Stromal cell of bone marrow (primary cell): ENCODE measurements at regions not wholly inside any gene's neighbourhood (a gene's known extent, or its start where the extent isn't known, plus 50 kb on each side); places are given as distances from the start of the nearest gene placed in this dataset.

ENCODE experiments used
- DNase-seq: peaks from one replicate; pipeline ENCODE4 v3.0.0-alpha.2; 2012; ENCODE audit warnings: low read depth

- DNase-seq, result no peak
Observed at GRCh38 chr5:166320920-166321480, 1970.4 kb upstream of the WWC1 start.

- no peak for DNase-seq
Observed at GRCh38 chr5:166324372-166324771, 1967.1 kb upstream of the WWC1 start.

- no peak for DNase-seq
Observed at GRCh38 chr5:166329149-166329800, 1962.2 kb upstream of the WWC1 start.

- no peak for DNase-seq
Observed at GRCh38 chr5:166330036-166330435, 1961.4 kb upstream of the WWC1 start.

DNA sequence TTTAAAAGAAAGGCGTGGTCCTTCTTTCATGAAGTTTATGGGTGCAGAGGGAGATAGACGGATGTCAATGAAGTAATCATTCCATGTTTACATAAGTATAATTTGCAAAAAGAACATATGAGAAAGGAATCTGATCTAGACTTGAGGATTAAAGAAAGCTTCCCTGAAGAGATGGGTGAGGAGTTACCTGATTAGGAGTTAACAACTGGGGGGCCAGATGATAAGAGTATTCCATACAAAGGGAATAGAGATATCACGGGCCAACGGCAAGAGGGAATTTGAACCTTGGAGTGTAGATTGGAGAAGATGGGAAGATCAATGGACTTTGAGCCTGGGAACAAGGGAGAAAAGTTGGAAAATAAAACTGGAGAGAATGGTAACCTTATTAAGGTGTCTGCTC, 1959.9 kb upstream of the WWC1 start:
- DNase-seq, result no peak

- no peak for DNase-seq
Observed at GRCh38 chr5:166338801-166339200, 1952.6 kb upstream of the WWC1 start.

DNA sequence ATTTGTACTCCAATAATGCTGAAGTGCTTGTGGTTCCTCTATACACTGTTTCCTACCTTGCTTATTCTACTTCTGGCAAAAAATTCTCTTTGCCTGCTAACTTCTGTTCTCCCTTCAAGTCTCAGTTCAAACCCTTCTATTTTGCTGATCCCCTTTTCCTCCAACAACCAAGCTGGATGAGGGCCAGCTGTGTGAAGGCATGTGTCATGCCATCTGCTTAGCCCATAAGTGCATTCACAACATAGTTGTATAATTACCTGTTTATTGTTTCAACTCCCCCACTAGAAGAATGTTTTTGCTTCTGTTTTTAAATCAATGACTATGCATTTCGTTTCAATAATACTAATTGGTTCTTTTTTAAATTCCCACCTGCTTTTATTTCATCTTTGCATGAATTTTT, 1951.4 kb upstream of the WWC1 start:
- DNase-seq, result no peak

- DNase-seq, result no peak
Observed at GRCh38 chr5:166341740-166342337, 1949.6 kb upstream of the WWC1 start.

DNA sequence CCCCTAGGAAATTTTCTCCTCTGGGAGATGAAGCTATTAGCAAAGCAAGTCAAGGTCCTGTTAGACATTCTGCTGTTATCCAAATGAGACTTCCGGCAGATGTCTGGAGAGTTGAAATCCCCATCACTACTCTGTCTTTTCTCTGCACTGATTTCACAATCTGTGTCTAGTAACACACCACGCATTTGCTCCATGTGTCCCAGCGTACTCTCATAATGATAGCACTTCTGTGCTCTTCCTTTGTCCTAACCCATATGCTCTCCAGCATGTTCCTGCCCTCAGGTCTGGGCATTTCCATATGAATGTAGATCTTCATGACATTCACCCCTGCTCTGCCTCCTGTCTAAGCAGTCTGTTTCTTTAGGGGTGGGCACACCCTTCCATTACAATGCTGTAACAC, 1949.0 kb upstream of the WWC1 start:
- no peak for DNase-seq

GRCh38 chr5:166346726-166347374, 1944.6 kb upstream of the WWC1 start:
- DNase-seq, result no peak

GRCh38 chr5:166349046-166349445, 1942.4 kb upstream of the WWC1 start:
- no peak for DNase-seq

GRCh38 chr5:166353580-166353979, 1937.9 kb upstream of the WWC1 start:
- no peak for DNase-seq

- no peak for DNase-seq
Observed at GRCh38 chr5:166354332-166354731, 1937.1 kb upstream of the WWC1 start.

DNA sequence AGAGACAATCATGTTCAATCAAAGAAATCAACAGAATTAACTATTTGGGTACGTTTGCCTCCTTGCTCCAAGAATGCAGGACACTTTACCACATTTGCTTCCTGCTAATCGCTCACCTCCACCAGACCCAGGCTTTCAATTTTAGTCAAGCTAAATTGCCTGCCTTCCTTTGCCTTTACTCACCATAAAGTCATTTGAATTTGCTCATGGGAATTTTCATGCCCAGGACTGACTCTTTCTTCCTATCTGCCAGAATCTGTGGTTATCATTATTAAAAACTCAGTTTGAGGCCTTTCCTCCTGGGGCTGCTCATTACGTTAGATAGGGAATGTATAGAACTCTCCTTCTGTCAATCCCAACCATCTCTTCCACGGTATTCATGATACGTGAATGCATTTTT, 1935.3 kb upstream of the WWC1 start:
- DNase-seq, result no peak

DNA sequence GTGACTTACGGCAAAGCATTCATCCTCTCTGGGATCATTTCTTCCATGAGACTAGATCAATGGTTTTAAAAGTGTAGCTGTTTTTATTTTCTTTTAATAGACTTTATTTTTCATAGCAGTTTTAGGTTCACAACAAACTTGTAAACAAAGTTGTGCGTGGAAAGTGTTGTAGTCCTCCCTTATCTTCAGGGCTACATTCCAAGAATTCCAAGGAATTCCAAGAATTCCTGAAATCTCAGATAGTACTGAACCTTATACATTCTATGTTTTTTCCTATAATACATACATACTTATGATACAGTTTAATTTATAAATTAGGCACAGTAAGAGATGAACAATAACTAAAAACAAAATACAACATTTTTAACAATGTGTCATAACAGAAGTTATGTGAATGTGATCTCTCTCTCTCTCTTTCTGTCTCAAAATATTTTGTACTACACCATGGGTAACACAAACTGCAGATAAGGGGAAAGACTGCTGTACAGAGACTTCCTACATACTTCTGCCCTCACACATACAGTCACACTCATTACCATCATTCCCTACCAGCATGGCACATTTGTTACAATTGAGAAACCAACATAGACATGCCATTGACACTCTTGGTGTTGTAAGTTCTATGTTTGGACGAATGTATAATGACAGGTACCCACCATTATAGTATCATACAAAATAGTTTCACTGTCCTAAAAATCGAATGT, 1933.2 kb upstream of the WWC1 start:
- DNase-seq, result no peak

- no peak for DNase-seq
Observed at GRCh38 chr5:166363087-166363760, 1928.2 kb upstream of the WWC1 start.

DNA sequence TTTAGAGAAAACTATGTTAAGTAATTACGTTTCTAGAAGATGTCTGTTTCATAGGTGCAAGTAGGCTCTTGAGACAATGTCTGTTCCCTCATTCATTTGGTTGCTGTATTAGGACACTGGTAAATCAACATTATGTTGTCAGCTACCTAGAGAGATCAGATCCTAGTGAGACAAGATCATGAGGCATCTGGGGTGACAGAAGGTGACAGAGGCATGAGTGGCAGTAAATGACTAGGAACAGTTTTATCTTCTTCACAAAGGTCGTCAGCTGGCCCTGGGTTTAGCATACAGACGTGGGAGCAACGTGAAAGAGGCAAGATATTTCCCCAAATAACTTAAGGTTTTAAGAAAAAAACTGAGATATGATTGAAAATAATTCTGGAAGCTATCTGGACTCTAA, 1926.3 kb upstream of the WWC1 start:
- DNase-seq, result no peak

GRCh38 chr5:166367391-166367790, 1924.1 kb upstream of the WWC1 start:
- no peak for DNase-seq

GRCh38 chr5:166369346-166369745, 1922.1 kb upstream of the WWC1 start:
- DNase-seq, result no peak

DNA sequence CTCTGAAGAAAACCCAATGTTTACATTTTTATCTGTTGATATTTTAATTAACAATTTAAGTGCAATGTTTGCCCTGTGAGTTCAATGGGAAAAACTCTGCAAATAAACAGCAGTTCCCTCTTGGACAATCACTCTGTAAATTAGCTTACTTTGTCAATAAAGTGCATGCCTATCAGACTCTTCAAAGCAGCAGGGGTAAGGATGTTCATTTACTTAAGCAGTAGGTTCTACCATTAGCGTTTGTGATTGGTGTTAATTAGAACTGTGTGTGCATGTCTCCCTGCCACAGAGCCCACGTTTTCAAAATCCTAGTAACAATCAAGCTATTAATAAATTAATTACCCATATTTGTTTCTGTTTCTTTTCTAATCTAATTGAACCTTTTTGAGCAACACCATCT, 1921.6 kb upstream of the WWC1 start:
- no peak for DNase-seq

DNA sequence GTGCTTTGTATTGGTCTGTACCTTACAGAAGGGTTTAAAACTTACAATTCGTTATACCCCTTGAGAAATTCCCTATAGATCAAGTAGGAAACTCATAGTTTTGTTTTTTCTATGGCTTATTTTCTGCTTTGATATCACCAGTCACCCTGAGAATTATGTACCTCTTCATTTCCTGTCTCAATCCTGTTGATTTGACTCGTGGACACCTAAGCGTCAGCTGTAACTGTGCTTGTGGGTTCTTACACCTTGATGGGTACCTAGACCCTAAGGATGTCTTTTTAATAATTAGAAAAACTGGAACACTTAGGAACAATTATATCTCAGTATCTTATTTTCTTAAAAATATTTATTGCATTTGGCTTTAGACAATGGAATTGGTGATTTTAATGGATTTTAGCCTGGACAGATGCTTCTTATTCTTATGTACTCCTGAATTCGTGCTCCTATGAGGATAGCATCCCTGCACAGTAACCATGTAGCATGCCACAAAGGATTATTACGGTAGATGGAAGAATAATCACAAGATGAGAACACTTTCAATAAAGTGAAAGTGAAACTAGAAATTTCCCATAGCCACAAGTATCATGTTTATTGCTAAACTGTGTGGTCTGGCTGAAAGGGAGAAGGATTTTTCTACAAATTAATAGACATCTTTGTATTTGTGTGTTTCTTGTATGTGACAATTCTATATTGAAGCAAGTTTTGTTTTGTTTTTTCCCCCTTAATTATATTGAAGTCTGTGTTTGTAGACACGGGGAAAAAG, 1920.3 kb upstream of the WWC1 start:
- DNase-seq, result peak; percentile 10
